ENCODE measurements at regions not wholly inside any gene's neighbourhood (a gene's known extent, or its start where the extent isn't known, plus 50 kb on each side); places are given as distances from the start of the nearest gene placed in this dataset.
A peak's percentile ranks its signal among the peaks of the same experiment; 100 is the strongest.

DNA sequence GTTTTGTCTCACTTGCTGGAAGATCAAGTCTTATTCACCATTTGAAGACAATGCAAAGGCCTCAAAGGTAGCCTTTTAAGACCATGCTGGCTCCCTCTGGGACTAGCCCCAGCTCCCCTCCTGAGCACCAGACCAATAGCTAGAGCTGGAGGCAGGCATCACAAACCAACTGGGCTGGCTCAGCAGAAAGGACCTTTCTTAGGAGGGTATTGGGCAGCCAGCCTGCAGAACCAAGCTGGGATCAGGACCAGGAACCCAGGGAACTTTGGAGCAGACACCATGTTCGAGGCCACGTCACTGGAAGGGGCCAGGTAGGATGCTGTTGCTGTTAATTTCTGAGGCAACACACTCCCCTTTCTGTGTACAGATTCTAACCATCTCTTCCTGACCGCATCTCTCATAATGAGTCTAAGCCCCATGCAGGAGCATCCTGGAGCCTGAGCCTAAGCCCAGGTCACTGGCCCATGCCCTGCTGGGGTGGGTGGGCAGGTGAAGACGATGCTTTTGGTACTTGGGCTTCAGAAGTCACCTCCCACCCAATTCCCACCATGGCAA lies 81.4 kb upstream of the KLF13 start:
- DNase-seq (ENCODE audit: low read depth), result no peak

DNA sequence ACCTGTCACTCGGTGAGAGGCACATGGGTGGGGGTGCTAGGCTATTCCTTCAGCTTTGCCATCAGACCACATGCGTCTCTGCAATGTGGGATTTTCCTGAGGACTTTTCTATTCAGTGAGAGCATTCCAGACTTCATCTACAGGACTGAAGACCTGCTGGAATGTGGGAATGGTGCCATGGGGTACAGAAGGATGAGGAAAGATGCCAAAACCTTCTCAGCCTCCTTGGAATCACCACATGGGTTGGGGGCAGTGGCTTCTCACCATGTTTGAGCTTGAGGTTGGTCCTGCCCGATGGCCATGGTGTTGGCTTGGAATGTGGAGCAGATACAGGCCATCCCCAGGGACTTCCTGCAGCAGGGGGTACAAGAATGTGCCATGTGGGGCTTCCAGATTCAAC lies 80.9 kb upstream of the KLF13 start:
- DNase-seq (ENCODE audit: low read depth), result no peak

GRCh38 chr15:31247404-31247803 lies 79.2 kb upstream of the KLF13 start:
- no peak for DNase-seq (ENCODE audit: low read depth)

GRCh38 chr15:31248263-31248662 lies 78.4 kb upstream of the KLF13 start:
- no peak for DNase-seq (ENCODE audit: low read depth)

DNA sequence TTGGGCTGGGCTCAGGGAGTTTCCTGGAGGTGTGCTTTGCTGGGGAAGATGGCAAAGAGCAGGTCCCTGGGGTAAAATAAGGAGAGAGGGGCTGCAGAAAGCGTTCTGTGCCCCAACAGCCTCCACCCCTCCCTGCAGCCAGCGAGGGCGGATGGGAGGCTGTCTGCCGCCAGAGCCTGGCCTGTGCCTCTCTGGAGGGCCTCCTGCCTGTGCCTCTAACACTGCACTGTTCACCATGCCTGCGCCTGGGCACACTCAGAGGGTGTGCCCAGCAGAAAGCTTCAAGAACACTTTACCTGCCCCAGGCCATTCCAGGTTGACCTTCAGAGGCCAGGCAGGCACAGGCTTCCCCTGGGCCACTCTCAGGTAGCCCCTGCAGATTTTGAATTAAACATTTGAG lies 77.7 kb upstream of the KLF13 start:
- DNase-seq (ENCODE audit: low read depth), result no peak

GRCh38 chr15:31250033-31250432 lies 76.6 kb upstream of the KLF13 start:
- no peak for DNase-seq (ENCODE audit: low read depth)

DNA sequence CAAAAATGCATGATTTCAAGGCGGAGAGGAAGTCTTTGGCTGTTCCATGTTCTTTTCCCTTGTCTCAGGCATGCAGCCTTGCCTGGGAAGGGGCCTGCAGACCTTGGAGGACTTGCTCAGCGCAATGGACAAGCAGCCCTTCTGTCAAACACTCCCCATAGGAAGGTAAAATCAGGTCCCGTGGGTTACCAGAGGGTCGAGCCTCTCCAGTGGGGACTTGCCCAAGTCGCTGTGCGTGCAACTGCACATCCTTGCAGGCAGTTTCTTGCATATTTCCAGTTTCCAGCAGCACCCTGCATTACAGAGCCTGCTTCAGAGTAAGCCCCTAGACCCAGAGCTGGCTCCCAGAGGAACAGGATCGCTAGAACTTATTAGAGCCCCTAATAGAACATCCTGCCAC lies 75.5 kb upstream of the KLF13 start:
- DNase-seq (ENCODE audit: low read depth), result no peak

DNA sequence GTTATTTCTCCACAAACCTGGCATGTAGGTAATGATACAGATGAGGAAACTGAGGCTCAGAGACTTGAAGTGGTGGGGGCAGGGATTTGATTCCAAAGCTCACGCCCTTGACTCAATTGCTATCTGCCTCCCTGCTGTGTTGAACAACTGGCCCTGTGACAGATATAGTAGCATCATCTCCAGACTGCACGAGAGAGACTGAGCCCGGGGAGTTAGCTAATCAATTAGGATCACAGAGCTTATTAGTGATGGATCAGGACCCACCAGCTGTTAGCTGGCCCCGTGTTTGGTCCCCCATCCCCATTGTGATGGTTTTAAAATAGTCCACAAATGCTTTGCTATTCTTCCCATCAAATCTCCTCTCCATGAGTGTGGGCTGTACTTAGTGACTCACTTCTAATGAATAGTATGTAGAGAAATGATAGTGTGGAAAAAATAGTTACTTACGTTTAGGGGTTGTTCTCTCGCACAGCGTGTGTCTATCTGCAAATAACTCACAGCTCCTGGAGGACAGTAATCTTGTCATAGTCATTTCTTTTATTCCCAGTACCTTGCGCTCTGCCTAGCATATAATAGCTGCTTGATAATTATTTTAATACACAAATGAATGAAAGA lies 74.4 kb upstream of the KLF13 start:
- DNase-seq (ENCODE audit: low read depth), result no peak

GRCh38 chr15:31254431-31255175 lies 72.0 kb upstream of the KLF13 start:
- DNase-seq (ENCODE audit: low read depth), result peak; percentile 37

- DNase-seq (ENCODE audit: low read depth), result no peak
These were observed 71.5 kb upstream of the KLF13 start for GRCh38 chr15:31255176-31255510.

- DNase-seq (ENCODE audit: low read depth), result no peak
These were observed 70.8 kb upstream of the KLF13 start for GRCh38 chr15:31255732-31256377.

DNA sequence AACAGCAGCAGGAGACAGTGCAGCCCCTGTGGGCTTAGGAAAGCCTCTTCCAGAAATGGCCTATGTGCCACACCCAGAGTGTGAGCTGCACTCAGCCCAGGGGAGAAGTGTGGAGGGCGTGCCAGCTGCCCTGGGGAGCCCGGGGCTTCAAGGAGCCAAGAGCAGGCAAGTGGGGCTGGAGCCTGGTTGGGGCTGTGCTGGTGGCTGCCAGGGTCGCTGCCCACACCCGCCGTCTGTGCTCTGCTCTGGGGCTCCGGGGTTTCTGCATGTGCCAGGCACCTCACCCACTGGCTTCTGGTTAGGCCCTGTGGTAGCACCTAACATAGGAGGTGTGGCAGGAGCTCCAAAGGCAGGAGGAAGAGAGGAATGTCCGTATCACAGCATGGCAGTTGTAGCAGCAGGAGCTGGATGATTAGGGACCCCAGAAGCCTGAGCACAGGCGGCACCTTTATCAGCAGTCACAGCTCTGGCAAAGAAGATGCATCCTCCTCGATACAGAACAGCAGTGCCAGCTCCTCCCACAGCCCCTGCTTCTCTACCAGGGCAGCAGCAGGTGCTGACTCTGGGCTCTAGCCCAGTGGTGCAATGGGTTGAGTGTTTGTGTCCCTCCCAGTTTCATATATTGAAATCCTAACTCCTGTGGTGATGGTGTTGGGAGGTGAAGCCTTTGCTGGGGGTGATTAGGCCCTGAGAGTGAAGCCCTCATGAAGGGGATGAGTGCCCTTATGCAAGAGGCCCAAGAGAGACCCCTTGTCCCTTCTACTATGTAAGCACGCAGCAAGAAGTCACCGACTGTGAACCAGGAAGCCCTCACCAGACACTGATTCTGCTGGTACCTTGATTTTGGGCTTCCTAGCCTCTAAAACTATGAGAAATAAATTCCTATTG lies 70.0 kb upstream of the KLF13 start:
- DNase-seq (ENCODE audit: low read depth), result no peak

- DNase-seq (ENCODE audit: low read depth), result no peak
These were observed 69.3 kb upstream of the KLF13 start for GRCh38 chr15:31257286-31257685.

DNA sequence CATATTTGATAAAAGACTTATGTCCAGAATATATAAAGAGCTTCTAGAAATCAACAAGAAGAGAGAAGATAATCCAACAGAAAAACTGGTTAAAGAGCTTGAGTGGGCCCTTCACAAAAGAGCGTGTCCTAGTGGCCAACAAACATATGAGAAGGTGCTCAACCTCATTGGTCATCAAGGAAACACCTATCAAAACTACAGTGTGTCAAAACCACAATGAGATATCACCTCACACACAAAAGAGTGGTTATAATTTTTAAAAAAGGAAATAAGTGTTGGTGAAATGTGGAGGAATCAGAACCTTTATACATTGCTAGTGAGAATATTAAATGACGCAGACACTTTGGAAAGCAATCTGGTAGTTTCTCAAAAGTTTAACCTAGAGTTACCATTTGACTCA lies 68.4 kb upstream of the KLF13 start:
- no peak for DNase-seq (ENCODE audit: low read depth)

GRCh38 chr15:31259562-31260252 lies 66.9 kb upstream of the KLF13 start:
- DNase-seq (ENCODE audit: low read depth), result no peak

DNA sequence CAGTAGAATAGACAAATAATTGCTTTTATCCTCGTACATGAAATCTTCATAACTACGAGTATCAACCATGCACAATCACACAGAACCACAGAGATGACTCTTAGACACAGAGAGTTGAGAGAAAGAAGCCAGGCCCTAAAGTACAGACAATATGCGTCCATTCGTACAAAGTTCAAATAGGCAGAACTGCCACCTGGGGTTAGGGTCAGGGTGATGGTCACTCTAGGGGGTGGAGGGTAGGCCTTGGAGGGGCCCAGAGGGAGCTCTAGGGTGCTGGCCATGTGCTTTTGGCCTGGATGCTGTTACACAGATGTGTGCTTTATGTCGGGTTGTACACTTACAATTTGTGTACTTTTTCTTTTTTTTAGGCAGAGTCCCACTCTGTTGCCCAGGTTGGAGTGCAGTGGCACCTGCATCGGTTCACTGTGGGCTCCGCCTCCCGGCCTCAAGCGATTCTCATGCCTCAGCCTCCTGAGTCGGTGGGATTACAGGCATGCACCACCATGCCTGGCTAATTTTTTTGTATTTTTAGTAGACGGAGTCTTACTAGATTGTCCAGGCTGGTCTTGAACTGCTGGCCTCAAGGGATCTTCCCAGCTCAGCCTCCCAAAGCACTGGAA lies 65.9 kb upstream of the KLF13 start:
- no peak for DNase-seq (ENCODE audit: low read depth)

GRCh38 chr15:31261266-31262142 lies 65.1 kb upstream of the KLF13 start:
- no peak for DNase-seq (ENCODE audit: low read depth)

GRCh38 chr15:31262143-31262530 lies 64.5 kb upstream of the KLF13 start:
- no peak for DNase-seq (ENCODE audit: low read depth)

GRCh38 chr15:31262901-31263671 lies 63.5 kb upstream of the KLF13 start:
- DNase-seq (ENCODE audit: low read depth), result no peak
